GM23338 (cell line): ENCODE measurements at regions not wholly inside any gene's neighbourhood (a gene's known extent, or its start where the extent isn't known, plus 50 kb on each side); places are given as distances from the start of the nearest gene placed in this dataset.

Experiments
- ATAC-seq: fragments of 200-7000 bp; cut with Tn5 transposase; 3 replicates; pipeline ENCODE4 v1.9.1; 2020
- DNase-seq: peaks from one replicate; pipeline ENCODE4 v3.0.0-alpha.2; 2015; ENCODE audit warnings: low spot score
- H2AFZ ChIP-seq: fragments of 200-600 bp; sonication (generic); 2 replicates; pipeline ENCODE4 v1.8.0; 2016; ENCODE audit warnings: antibody characterized with exemption, mild to moderate bottlenecking, moderate library complexity
- H3F3A ChIP-seq: fragments of 200-600 bp; sonication (generic); replicated peaks from 2 replicates; pipeline ENCODE4 v1.8.0; 2017; ENCODE audit warnings: antibody characterized with exemption, mixed run types, low read depth
- H3K27ac ChIP-seq: fragments of 200-600 bp; sonication (generic); 2 replicates; pipeline ENCODE4 v1.6.1; 2016; ENCODE audit warnings: low read depth
- H3K27me3 ChIP-seq: fragments of 200-600 bp; sonication (generic); 2 replicates; pipeline ENCODE4 v1.8.0; 2016; ENCODE audit warnings: mild to moderate bottlenecking, mixed run types, moderate library complexity; ENCODE audit not compliant: insufficient read depth
- H3K36me3 ChIP-seq: fragments of 200-600 bp; sonication (generic); 2 replicates; pipeline ENCODE4 v1.8.0; 2016; ENCODE audit warnings: mild to moderate bottlenecking; ENCODE audit not compliant: insufficient read depth
- H3K4me1 ChIP-seq: fragments of 200-600 bp; sonication (generic); 2 replicates; pipeline ENCODE4 v1.8.0; 2016; ENCODE audit warnings: mild to moderate bottlenecking, moderate library complexity; ENCODE audit not compliant: insufficient read depth
- H3K4me2 ChIP-seq: fragments of 200-600 bp; sonication (generic); 2 replicates; pipeline ENCODE4 v1.7.1; 2017; ENCODE audit warnings: mixed run types
- H3K4me3 ChIP-seq: fragments of 200-600 bp; sonication (generic); 2 replicates; pipeline ENCODE4 v1.6.1; 2016; ENCODE audit warnings: mixed run types
- H3K79me2 ChIP-seq: fragments of 200-600 bp; sonication (generic); replicated peaks from 2 replicates; pipeline ENCODE4 v1.8.0; 2017; ENCODE audit warnings: mild to moderate bottlenecking; ENCODE audit not compliant: insufficient read depth
- H3K9me2 ChIP-seq: fragments of 200-600 bp; sonication (generic); 2 replicates; pipeline ENCODE4 v1.8.0; 2017; ENCODE audit not compliant: insufficient read depth
- H4K20me1 ChIP-seq: fragments of 200-600 bp; sonication (generic); replicated peaks from 2 replicates; pipeline ENCODE4 v1.8.0; 2017; ENCODE audit warnings: mild to moderate bottlenecking; ENCODE audit not compliant: insufficient read depth
- H3K27ac Mint-ChIP-seq: 2 replicates; pipeline ENCODE4 v1.8.0; 2020; ENCODE audit warnings: inconsistent platforms, mild to moderate bottlenecking, moderate library complexity, mixed read lengths
- H3K27me3 Mint-ChIP-seq: 3 replicates; pipeline ENCODE4 v1.8.0; 2022; ENCODE audit warnings: low read depth, mild to moderate bottlenecking, moderate library complexity, mixed read lengths, inconsistent platforms; ENCODE audit not compliant: insufficient read depth, poor library complexity
- H3K36me3 Mint-ChIP-seq: 3 replicates; pipeline ENCODE4 v1.8.0; 2021; ENCODE audit warnings: low read depth, mild to moderate bottlenecking, inconsistent platforms, moderate library complexity, mixed read lengths
- H3K4me1 Mint-ChIP-seq: 3 replicates; pipeline ENCODE4 v1.8.0; 2020; ENCODE audit warnings: mild to moderate bottlenecking, inconsistent platforms, mixed read lengths
- H3K4me3 Mint-ChIP-seq: 3 replicates; pipeline ENCODE4 v1.8.0; 2021; ENCODE audit warnings: moderate library complexity, mild to moderate bottlenecking, inconsistent platforms, mixed read lengths
- H3K9me3 Mint-ChIP-seq: 3 replicates; pipeline ENCODE4 v1.8.0; 2020; ENCODE audit warnings: moderate library complexity, mild to moderate bottlenecking, inconsistent platforms, mixed read lengths
- CREB1 ChIP-seq: fragments of 250-450 bp; sonication (Bioruptor Pico); IDR thresholded peaks from 2 replicates; pipeline ENCODE4 v1.5.0; 2020; ENCODE audit warnings: low read depth, mild to moderate bottlenecking, moderate library complexity
- EZH2 ChIP-seq: fragments of 200-600 bp; sonication (generic); IDR thresholded peaks from one replicate; pipeline ENCODE4 v1.8.0; 2017; ENCODE audit warnings: antibody characterized with exemption, mild to moderate bottlenecking, low read depth; ENCODE audit not compliant: unreplicated experiment
- EZH2phosphoT487 ChIP-seq: fragments of 200-600 bp; sonication (generic); IDR thresholded peaks from one replicate; pipeline ENCODE4 v1.8.1; 2018; ENCODE audit warnings: antibody characterized with exemption; ENCODE audit not compliant: unreplicated experiment
- JUNB ChIP-seq: IDR thresholded peaks from one replicate; pipeline ENCODE4 v1.6.1; 2016; ENCODE audit warnings: antibody characterized with exemption; ENCODE audit not compliant: unreplicated experiment
- NANOG ChIP-seq: IDR thresholded peaks from 2 replicates; pipeline ENCODE4 v1.6.1; 2016; ENCODE audit warnings: antibody characterized with exemption, borderline replicate concordance
- POLR2AphosphoS5 ChIP-seq: IDR thresholded peaks from 2 replicates; pipeline ENCODE4 v1.6.1; 2016; ENCODE audit warnings: antibody characterized with exemption, low read depth
- STAT1 ChIP-seq: IDR thresholded peaks from one replicate; pipeline ENCODE4 v1.6.1; 2016; ENCODE audit warnings: antibody characterized with exemption; ENCODE audit not compliant: unreplicated experiment
- ZNF114 ChIP-seq: fragments of 250-450 bp; sonication (Bioruptor Pico); IDR thresholded peaks from 2 replicates; pipeline ENCODE4 v1.5.0; 2020; ENCODE audit warnings: mild to moderate bottlenecking, moderate library complexity
- ZNF331 ChIP-seq: fragments of 250-450 bp; sonication (Bioruptor Pico); IDR thresholded peaks from 2 replicates; pipeline ENCODE4 v1.5.0; 2020; ENCODE audit warnings: low read depth, mild to moderate bottlenecking, moderate library complexity
- TF ChIP-seq, protein P1 (sequence below): IDR thresholded peaks from one replicate; pipeline ENCODE4 v1.6.1; 2018; ENCODE audit warnings: antibody characterized with exemption; ENCODE audit not compliant: unreplicated experiment
- TF ChIP-seq, protein P2 (sequence below): IDR thresholded peaks from 2 replicates; pipeline ENCODE4 v1.6.1; 2016; ENCODE audit warnings: antibody characterized with exemption

DNA sequence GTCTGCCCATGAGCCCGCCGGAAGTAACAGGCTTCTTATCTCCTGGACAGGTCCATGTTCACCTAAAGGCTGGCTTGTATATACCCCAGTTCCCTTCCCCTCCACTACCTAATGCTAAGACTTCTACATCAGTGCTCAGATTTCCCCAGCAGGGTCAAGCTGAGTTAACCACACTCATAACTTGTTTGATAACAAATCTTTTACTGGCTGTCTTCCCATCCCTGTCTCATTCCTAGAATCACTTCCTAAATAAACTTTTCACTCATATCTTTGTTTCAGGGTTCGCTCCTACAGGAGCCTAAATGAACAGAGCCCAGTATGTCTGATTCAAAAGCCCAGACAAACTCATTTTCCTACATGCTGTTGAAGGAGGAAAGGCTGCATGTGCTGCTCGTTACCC is 94.0 kb upstream of the SOX11 start (continued):
- no peak for TF ChIP-seq STAT1
- TF ChIP-seq JUNB, result no peak
- TF ChIP-seq, protein P1, sequence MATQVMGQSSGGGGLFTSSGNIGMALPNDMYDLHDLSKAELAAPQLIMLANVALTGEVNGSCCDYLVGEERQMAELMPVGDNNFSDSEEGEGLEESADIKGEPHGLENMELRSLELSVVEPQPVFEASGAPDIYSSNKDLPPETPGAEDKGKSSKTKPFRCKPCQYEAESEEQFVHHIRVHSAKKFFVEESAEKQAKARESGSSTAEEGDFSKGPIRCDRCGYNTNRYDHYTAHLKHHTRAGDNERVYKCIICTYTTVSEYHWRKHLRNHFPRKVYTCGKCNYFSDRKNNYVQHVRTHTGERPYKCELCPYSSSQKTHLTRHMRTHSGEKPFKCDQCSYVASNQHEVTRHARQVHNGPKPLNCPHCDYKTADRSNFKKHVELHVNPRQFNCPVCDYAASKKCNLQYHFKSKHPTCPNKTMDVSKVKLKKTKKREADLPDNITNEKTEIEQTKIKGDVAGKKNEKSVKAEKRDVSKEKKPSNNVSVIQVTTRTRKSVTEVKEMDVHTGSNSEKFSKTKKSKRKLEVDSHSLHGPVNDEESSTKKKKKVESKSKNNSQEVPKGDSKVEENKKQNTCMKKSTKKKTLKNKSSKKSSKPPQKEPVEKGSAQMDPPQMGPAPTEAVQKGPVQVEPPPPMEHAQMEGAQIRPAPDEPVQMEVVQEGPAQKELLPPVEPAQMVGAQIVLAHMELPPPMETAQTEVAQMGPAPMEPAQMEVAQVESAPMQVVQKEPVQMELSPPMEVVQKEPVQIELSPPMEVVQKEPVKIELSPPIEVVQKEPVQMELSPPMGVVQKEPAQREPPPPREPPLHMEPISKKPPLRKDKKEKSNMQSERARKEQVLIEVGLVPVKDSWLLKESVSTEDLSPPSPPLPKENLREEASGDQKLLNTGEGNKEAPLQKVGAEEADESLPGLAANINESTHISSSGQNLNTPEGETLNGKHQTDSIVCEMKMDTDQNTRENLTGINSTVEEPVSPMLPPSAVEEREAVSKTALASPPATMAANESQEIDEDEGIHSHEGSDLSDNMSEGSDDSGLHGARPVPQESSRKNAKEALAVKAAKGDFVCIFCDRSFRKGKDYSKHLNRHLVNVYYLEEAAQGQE, result no peak
- no peak for TF ChIP-seq POLR2AphosphoS5
- TF ChIP-seq ZNF114 (CRISPR knock-in tag), result no peak
- no peak for TF ChIP-seq EZH2
- TF ChIP-seq EZH2phosphoT487, result no peak

DNA sequence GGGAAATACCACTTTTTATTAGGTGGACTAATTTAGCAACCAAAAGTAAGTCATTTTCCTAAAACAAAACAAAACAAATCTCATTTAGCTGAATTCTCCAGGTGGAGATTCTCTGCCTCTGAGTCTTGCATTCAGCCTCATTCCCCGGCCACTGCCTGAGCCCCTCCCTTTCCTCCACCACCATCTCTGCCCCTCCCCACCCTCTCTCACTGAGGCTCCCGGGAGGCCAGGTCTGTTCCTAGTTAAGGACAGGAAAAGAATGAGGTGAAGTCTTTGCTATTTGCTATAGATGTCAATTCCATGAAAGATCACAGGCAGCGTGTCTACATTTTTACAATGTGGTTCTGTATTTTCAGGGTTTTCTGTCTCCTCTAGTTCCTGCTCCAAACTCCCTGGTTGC is 83.0 kb upstream of the SOX11 start:
- Histone ChIP-seq H4K20me1 (no peaks in the 10 kb centered on the region), H3F3A (no peaks in the 10 kb centered on the region), H3K4me3 (no peak overlapping the region), H3K36me3 (no peaks in the 10 kb centered on the region), H3K27ac (no peak overlapping the region), H3K4me1 (no peaks in the 10 kb centered on the region), H3K9me2 (no peaks in the 10 kb centered on the region; the same call in 1 of the 2 replicates), H3K27me3 (no peaks in the 10 kb centered on the region), H3K79me2 (no peaks in the 10 kb centered on the region), H2AFZ (no peak overlapping the region), H3K4me2 (no peak overlapping the region)
- Mint-ChIP-seq H3K9me3 (peaks cover 81% of the 10 kb centered on the region), H3K4me3 (no peak overlapping the region), H3K27ac (no peak overlapping the region), H3K36me3 (no peaks in the 10 kb centered on the region), H3K4me1 (peaks cover 5% of the 10 kb centered on the region; the same call in 2 of the 3 replicates), H3K27me3 (peaks cover 4% of the 10 kb centered on the region)
- ATAC-seq (peak; percentile 74), DNase-seq (peak; percentile 17)
- TF ChIP-seq ZNF331 (CRISPR knock-in tag) (no peak), ZNF114 (CRISPR knock-in tag) (no peak), CREB1 (no peak), EZH2phosphoT487 (no peak), NANOG (no peak), STAT1 (no peak), EZH2 (no peak), POLR2AphosphoS5 (no peak)
- TF ChIP-seq, protein P2, sequence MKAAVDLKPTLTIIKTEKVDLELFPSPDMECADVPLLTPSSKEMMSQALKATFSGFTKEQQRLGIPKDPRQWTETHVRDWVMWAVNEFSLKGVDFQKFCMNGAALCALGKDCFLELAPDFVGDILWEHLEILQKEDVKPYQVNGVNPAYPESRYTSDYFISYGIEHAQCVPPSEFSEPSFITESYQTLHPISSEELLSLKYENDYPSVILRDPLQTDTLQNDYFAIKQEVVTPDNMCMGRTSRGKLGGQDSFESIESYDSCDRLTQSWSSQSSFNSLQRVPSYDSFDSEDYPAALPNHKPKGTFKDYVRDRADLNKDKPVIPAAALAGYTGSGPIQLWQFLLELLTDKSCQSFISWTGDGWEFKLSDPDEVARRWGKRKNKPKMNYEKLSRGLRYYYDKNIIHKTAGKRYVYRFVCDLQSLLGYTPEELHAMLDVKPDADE, result no peak
- TF ChIP-seq, protein P1, result no peak
